ENCODE measurements at regions not wholly inside any gene's neighbourhood (a gene's known extent, or its start where the extent isn't known, plus 50 kb on each side); places are given as distances from the start of the nearest gene placed in this dataset.
A peak's percentile ranks its signal among the peaks of the same experiment; 100 is the strongest.
"Not testable (repeated sequence)": the region's sequence is repeated elsewhere in the genome, so short reads cannot be mapped to it uniquely, and the experiment has no call there.

- DNase-seq = not testable (repeated sequence)
These were observed 63.3 kb upstream of the CEP78 start for GRCh38 chr9:78172610-78173009.

- DNase-seq = no peak
These were observed 64.2 kb upstream of the CEP78 start for GRCh38 chr9:78171651-78172050.

DNA sequence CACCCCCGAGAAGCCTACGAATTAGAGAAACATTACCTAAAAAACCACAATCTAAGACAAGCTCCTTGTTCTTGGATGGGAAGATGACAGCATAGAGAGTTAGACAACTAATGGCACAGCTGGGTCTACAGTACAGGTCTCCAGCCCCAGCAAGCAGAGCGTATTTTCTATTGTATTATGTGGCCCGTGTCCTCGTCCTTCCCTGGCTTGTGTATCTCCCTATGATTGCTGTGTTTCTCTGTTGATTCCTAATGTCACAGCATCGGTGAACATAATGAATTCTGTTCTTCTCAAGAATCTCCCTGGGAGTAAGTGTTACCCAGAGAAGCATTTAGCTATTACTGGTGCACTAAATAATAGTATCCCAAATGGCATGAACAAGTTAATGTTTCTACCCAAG is 66.8 kb upstream of the CEP78 start:
- DNase-seq = no peak

DNA sequence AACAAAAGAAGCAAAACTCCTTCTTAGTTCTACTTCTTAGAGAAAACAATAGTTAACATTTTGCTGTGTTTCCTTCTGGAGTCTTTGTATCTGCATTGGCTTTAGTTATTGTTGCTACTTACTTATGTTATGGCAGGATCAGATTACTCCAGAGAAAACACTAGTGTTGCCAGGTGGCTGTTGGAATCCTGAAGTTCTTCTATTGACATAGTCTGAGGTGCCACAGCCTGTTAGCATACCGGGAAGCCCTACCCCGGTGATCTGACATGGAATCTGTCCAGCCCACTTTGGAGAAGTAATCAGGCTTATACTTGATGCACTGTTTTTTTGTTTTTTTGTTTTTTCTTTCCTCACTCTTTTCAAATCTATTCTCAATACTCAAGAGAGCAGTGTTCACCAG is 68.5 kb upstream of the CEP78 start:
- DNase-seq = no peak

DNA sequence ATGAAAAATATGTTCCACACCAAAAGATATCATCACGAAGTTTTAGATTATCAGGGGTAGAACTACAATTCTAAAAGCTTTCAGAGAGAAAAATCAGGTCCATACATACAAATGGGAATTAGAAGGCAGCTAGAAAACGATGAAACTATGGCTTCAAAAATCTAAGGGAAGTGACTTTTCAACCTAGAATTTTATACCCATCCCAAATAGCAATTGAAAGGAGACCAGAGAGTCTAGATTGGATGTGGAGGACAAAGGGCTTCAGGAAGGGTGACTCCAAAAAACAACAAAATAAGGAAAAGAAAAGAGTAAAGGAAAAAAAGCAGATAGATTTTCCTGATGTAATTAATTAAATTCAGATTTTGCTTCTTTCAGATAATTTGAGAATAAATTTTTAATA is 72.0 kb upstream of the CEP78 start:
- no peak for DNase-seq

GRCh38 chr9:78158286-78158685 is 77.6 kb upstream of the CEP78 start:
- DNase-seq = no peak

- DNase-seq = no peak
These were observed 84.9 kb upstream of the CEP78 start for GRCh38 chr9:78150983-78151356.

DNA sequence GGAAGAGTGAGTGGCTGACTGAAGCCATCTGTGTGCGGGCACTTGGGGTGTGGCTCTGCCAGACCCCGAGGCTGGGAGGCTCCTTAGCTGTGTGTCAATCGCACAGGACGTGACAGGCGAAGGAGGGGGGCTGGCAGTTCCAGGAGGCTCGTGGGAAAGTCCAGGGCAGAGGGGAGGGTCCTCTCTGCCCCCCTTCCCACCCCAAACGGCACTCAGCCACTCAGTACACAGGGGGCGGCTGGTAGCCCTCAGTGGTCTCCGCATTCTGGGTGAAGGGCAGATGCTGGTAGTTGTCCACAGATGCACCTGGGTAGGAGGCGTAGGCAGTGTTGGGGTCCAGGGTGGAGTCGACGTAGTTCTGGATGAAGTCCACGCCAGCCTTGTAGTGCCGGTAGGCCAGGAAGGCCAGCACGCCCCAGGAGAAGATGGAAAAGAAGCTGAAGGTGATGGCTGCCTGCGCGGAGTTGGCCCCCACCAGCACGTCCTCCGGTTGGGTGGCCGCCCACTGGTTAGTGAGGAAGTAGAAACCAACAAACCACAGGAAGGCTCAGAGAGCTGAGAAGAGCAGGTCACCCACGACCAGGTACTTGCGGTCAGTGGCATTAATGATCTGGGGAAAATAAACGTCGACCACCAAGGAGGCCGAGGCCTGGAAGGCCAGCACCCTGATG is 85.4 kb upstream of the CEP78 start:
- no peak for DNase-seq

- no peak for DNase-seq
These were observed 86.1 kb upstream of the CEP78 start for GRCh38 chr9:78149702-78150291.

- no peak for DNase-seq
These were observed 89.6 kb upstream of the CEP78 start for GRCh38 chr9:78146241-78146640.

GRCh38 chr9:78144663-78145377 is 91.1 kb upstream of the CEP78 start:
- DNase-seq = no peak

- DNase-seq = no peak
These were observed 91.9 kb upstream of the CEP78 start for GRCh38 chr9:78144008-78144381.

DNA sequence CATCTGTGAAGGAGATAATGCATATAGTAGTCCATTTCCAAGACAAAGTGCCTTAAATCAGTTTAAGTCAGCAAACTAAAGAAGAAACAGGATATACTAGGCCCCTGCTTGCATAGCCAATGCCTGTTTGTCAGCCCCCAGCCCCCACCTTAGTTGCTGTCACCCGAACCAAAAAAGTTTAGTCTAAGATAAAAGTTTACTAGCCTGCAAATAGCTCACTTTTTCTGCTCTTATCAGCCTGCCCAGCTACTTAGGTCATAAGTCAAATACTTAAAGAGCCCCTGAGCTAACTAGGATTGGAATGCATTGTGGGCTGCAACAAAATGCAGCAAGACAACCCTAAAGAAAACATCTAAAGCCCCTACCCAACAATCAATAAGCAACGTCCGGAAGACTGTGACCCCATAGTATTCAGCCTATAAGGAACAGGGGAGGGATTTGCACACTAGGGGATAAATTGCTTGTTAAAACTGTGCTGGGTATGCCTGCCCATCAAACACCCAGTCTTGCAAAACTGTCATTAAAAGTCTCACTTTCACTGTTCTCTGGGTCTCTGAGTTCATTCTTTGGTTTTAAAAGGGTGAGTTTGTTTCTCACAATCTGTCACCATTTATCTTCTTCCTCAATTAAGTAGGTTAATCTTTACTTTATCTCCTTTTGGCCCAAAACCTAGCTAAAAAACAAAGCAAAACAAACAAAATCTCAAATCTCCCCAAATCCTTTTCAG is 92.4 kb upstream of the CEP78 start:
- no peak for DNase-seq

- DNase-seq = not testable (repeated sequence)
These were observed 93.6 kb upstream of the CEP78 start for GRCh38 chr9:78142264-78142663.

DNA sequence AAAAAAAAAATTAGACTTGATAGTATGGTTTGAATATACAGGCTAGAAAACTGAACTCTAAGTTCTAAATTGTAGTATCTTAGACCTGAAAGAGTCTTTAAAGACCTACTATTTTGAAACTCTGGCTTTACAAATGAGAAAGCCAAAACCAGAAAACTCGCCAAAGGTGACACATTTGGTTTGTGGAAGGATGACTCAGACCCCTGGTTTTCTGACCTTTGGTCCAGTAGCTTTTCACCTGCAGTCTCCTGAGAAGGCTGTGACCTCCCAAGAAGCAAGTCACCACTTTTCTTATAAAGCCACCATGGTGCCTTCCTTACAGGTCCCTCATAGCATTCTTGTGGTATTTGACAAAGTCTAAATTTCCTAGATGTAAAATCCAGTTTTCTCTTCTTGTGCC is 102.1 kb upstream of the CEP78 start:
- no peak for DNase-seq

GRCh38 chr9:78132701-78133058 is 101.1 kb upstream of the GNAQ start:
- DNase-seq = no peak

GRCh38 chr9:78131969-78132700 is 100.5 kb upstream of the GNAQ start:
- DNase-seq = peak; percentile 28

DNA sequence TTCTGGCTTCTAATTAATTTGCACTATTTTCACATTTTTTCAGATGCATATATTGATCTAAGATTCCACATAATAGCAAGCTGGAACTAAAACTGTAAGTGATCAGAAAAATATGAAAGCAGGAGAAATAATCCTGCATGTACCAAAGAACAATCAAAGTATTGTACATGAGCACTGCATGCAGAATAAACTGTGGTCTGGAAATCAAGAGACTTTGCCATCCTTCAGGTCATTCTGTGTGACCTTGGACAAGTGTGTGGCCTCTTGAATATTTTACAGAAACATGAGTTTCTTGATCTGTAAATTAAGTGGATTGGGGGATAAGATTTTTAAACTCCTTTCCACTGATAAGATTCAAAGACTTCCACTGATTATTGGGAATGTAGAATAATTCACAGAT is 99.2 kb upstream of the GNAQ start:
- no peak for DNase-seq

- no peak for DNase-seq
These were observed 98.4 kb upstream of the GNAQ start for GRCh38 chr9:78130004-78130403.

GRCh38 chr9:78127279-78128225 is 95.9 kb upstream of the GNAQ start:
- DNase-seq = no peak

DNA sequence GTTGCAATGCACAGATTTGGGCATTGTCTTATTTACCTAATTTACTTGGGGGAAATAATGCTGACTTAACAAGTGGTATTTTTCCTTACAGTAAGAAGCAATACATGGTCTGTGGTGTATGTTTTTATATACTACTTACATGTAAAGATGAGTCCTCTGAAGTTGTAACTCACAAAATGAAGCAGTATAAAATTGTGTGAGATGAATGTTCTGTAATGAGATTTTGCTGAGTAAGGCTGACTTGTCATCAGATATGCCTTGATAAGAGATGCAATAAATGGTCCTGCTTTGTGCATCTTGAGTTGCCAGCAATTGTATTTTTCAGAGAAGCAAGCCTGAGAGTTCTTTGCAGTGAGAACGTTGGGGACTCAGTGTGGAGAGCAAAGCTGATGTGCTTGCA is 92.2 kb upstream of the GNAQ start:
- DNase-seq = no peak

GRCh38 chr9:78122631-78123030 is 91.0 kb upstream of the GNAQ start:
- DNase-seq = no peak
